GM12875 (cell line): ENCODE measurements at regions not wholly inside any gene's neighbourhood (a gene's known extent, or its start where the extent isn't known, plus 50 kb on each side); places are given as distances from the start of the nearest gene placed in this dataset.
"Not testable (repeated sequence)": the region's sequence is repeated elsewhere in the genome, so short reads cannot be mapped to it uniquely, and the experiment has no call there.

Experiments used
- H3K4me3 ChIP-seq: one replicate; pipeline ENCODE4 v1.5.1; 2011; ENCODE audit warnings: low read depth, low read length, control low read depth
- CTCF ChIP-seq: IDR thresholded peaks from 2 replicates; pipeline ENCODE4 v1.5.1; 2011; ENCODE audit warnings: low read depth, mild to moderate bottlenecking, control low read depth, inconsistent platforms, low read length, moderate library complexity, borderline replicate concordance; ENCODE audit not compliant: insufficient read depth

- H3K4me3 ChIP-seq: no peak overlapping the region
- no peak for TF ChIP-seq CTCF
Measured at GRCh38 chr12:94012071-94012470, 136.3 kb upstream of the PLXNC1 start.

GRCh38 chr12:94012590-94012989, 135.8 kb upstream of the PLXNC1 start:
- no peak overlapping the region for H3K4me3 ChIP-seq
- no peak for TF ChIP-seq CTCF

GRCh38 chr12:94017247-94017646, 131.1 kb upstream of the PLXNC1 start:
- not testable (repeated sequence) for H3K4me3 ChIP-seq

- H3K4me3 ChIP-seq: no peak overlapping the region
- no peak for TF ChIP-seq CTCF
Measured at GRCh38 chr12:94020335-94020734, 128.0 kb upstream of the PLXNC1 start.

GRCh38 chr12:94023879-94024278, 124.5 kb upstream of the PLXNC1 start:
- TF ChIP-seq CTCF: no peak
- no peak overlapping the region for H3K4me3 ChIP-seq

- TF ChIP-seq CTCF: no peak
- H3K4me3 ChIP-seq: no peak overlapping the region
Measured at GRCh38 chr12:94025068-94025467, 123.3 kb upstream of the PLXNC1 start.

- H3K4me3 ChIP-seq: no peak overlapping the region
- no peak for TF ChIP-seq CTCF
Measured at GRCh38 chr12:94025756-94026155, 122.6 kb upstream of the PLXNC1 start.

- no peak overlapping the region for H3K4me3 ChIP-seq
- no peak for TF ChIP-seq CTCF
Measured at GRCh38 chr12:94026596-94026995, 121.8 kb upstream of the PLXNC1 start.
